GM18502 (cell line): ENCODE measurements at regions not wholly inside any gene's neighbourhood (a gene's known extent, or its start where the extent isn't known, plus 50 kb on each side); places are given as distances from the start of the nearest gene placed in this dataset.
"Not testable (repeated sequence)": the region's sequence is repeated elsewhere in the genome, so short reads cannot be mapped to it uniquely, and the experiment has no call there.

Experiments used
- ATAC-seq: cut with Tn5 transposase; IDR thresholded peaks from one replicate; pipeline ENCODE4 v1.9.1; 2021; ENCODE audit warnings: mild to moderate bottlenecking; ENCODE audit not compliant: unreplicated experiment, poor library complexity

- no peak for ATAC-seq
These were observed 75.7 kb upstream of the ZNF169 start for GRCh38 chr9:94183240-94183999.

GRCh38 chr9:94188246-94188645, 70.9 kb upstream of the ZNF169 start:
- no peak for ATAC-seq

GRCh38 chr9:94191706-94192105, 67.4 kb upstream of the ZNF169 start:
- ATAC-seq: not testable (repeated sequence)

GRCh38 chr9:94198414-94198813, 60.7 kb upstream of the ZNF169 start:
- ATAC-seq: no peak

- ATAC-seq: no peak
These were observed 59.3 kb upstream of the ZNF169 start for GRCh38 chr9:94199776-94200175.

- no peak for ATAC-seq
These were observed 54.9 kb upstream of the ZNF169 start for GRCh38 chr9:94204174-94204573.

- no peak for ATAC-seq
These were observed 51.3 kb upstream of the ZNF169 start for GRCh38 chr9:94207781-94208180.
